ENCODE measurements at regions not wholly inside any gene's neighbourhood (a gene's known extent, or its start where the extent isn't known, plus 50 kb on each side); places are given as distances from the start of the nearest gene placed in this dataset.

DNA sequence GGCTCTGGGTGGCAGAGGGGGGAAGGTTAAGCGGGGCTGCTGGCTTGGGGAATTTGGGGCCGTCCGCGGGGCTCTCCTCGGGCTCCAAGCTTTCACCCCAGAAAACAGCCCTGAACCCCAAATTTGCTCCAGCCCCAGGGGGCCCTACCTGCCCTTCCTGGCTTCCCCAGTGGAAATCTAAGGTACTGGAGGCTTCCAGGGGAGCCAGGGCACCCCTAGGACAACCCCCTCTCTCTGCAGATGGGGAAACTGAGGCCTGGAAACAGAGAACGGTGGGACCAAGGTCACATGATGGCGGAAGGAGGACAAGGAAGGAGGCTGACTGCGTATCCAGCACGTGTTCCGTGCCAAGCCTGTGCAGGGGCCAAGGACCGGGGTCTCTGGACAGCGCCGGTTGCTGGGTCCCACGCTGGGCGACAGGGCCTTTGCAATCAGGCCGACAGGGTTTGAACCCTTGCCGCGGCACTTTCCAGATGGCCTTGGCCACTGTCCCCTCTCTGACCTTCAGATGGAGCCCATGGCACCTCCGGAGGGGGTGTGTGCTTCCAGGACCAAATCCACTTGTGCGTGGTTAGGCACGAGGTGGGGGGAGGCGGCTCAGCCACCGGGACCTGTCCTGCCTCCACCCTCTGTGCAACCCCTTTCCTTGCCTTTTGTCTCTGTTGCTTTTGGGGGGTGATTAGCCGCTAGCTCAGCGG is 183.1 kb downstream of the C9orf50 start:
- no peak for TF ChIP-seq POLR2A (IDR thresholded peaks at IDR 0.05)
- TF ChIP-seq, protein P1, sequence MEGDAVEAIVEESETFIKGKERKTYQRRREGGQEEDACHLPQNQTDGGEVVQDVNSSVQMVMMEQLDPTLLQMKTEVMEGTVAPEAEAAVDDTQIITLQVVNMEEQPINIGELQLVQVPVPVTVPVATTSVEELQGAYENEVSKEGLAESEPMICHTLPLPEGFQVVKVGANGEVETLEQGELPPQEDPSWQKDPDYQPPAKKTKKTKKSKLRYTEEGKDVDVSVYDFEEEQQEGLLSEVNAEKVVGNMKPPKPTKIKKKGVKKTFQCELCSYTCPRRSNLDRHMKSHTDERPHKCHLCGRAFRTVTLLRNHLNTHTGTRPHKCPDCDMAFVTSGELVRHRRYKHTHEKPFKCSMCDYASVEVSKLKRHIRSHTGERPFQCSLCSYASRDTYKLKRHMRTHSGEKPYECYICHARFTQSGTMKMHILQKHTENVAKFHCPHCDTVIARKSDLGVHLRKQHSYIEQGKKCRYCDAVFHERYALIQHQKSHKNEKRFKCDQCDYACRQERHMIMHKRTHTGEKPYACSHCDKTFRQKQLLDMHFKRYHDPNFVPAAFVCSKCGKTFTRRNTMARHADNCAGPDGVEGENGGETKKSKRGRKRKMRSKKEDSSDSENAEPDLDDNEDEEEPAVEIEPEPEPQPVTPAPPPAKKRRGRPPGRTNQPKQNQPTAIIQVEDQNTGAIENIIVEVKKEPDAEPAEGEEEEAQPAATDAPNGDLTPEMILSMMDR (IDR thresholded peaks at IDR 0.05): no peak

All from body of pancreas (tissue), 4 donors.